Esophagus muscularis mucosa (tissue), 4 donors: ENCODE measurements at regions not wholly inside any gene's neighbourhood (a gene's known extent, or its start where the extent isn't known, plus 50 kb on each side); places are given as distances from the start of the nearest gene placed in this dataset.

Experiments used
- DNase-seq: peaks from one replicate; pipeline ENCODE4 v3.0.0-alpha.2; 2017; ENCODE audit errors: extremely low spot score
- H3K27ac ChIP-seq, 4 donors: fragments of 200-600 bp; sonication (generic); replicated peaks in 1 of 4; 1 replicate in 3 of 4; 2 replicates in 1 of 4; pipeline ENCODE4 v1.5.1; 2016 to 2019; ENCODE audit warnings: mild to moderate bottlenecking in 1 of 4
- H3K27me3 ChIP-seq, 4 donors: fragments of 200-600 bp; sonication (generic); one replicate each; pipeline versions ENCODE4 v1.5.1 to v1.6.0; 2016 to 2019
- H3K36me3 ChIP-seq, 4 donors: fragments of 200-600 bp; sonication (generic); one replicate each; pipeline ENCODE4 v1.5.1; 2016 to 2019
- H3K4me1 ChIP-seq, 4 donors: fragments of 200-600 bp; sonication (generic); one replicate each; pipeline ENCODE4 v1.5.1; 2016 to 2019
- H3K4me3 ChIP-seq, 4 donors: fragments of 200-600 bp; sonication (generic); 1 replicate in 2 of 4; 2 replicates in 2 of 4; pipeline ENCODE4 v1.5.1; 2016 to 2019; ENCODE audit warnings: mild to moderate bottlenecking in 4 of 4, moderate library complexity in 1 of 4
- H3K9me3 ChIP-seq, 4 donors: fragments of 200-600 bp; sonication (generic); 1 replicate in 3 of 4; 2 replicates in 1 of 4; pipeline ENCODE4 v1.5.1; 2016 to 2019
- EP300 ChIP-seq: sonication (generic); formaldehyde crosslinking; IDR thresholded peaks from one replicate; pipeline ENCODE4 v1.6.1; 2017; ENCODE audit warnings: antibody characterized with exemption
- POLR2A ChIP-seq: fragments of 450-650 bp; IDR thresholded peaks from one replicate; pipeline ENCODE4 v1.6.1; 2017; ENCODE audit warnings: antibody characterized with exemption, moderate library complexity, mild to moderate bottlenecking, low read depth
- POLR2AphosphoS5 ChIP-seq, 2 donors: sonication (generic); formaldehyde crosslinking; IDR thresholded peaks; one replicate each; pipeline ENCODE4 v1.6.1; 2017; ENCODE audit warnings: antibody characterized with exemption in 2 of 2
- WGBS: methylation state at CpG from one replicate; pipeline ENCODE4 v1.1.5; 2018; 5-methylcytosine and 5-hydroxymethylcytosine counted together
- intact Hi-C: fragments of 100-400 bp; cut with DNase I; formaldehyde crosslinking; loops from one replicate; pipeline ENCODE4 v1.15.1; 2023
- TF ChIP-seq, protein P1 (sequence below), 3 experiments: fragments of 200-600 bp in 2 of 3; fragments of 450-650 bp in 1 of 3; sonication (generic) in 2 of 3; IDR thresholded peaks; one replicate each; pipeline ENCODE4 v1.5.1; 2017 to 2019; ENCODE audit warnings: antibody characterized with exemption in 3 of 3, mild to moderate bottlenecking in 2 of 3, moderate library complexity in 1 of 3

DNA sequence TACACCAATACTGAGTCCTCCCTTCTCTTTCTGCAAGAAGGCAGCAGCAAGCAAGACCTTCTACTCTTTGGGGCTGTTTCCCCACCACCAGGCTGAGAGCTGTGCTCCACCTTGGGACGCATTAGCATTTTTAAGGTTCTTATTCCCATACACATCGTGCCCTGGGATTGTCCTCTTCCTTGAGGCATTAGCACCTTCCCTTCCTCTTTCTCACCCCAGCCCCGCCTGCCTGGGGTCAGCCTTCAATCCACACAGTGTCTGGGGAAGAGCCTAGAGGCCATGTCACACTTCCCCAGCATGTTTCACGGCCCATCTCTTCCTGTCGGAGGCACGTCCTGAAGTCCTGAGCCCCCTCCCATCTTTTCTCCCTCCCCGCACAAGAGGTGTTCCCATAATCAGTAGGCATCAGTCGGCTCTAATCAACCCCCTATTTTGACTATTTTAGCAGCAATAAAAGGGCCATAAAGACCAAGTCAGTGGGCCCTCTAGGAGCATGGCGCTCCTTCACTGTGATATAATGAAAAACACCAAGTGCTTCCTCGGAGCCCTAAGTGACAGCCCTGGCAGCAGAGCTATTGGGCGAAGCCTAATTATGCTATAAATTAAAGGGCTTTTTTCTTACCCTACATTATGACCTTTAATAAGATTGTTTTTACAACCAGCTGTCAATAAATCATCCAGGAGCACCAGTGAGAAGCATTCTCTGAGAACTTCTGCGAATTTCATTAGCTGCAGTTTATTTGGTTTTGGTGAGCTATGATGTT is 55.0 kb upstream of the PKDCC start:
- H3K4me1 ChIP-seq: peaks cover 0 to 3% (median under 1%) of the 10 kb centered on the region in 4 donors
- 87% methylated on average over 12 of the region's 12 CpGs for WGBS
- H3K9me3 ChIP-seq: no peaks in the 10 kb centered on the region
- no peak overlapping the region for H3K4me3 ChIP-seq
- DNase-seq: no peak
- intact Hi-C loops: no loop called here
- TF ChIP-seq POLR2AphosphoS5 (IDR thresholded peaks at IDR 0.05): no peak
- TF ChIP-seq POLR2A: no peak
- TF ChIP-seq, protein P1, sequence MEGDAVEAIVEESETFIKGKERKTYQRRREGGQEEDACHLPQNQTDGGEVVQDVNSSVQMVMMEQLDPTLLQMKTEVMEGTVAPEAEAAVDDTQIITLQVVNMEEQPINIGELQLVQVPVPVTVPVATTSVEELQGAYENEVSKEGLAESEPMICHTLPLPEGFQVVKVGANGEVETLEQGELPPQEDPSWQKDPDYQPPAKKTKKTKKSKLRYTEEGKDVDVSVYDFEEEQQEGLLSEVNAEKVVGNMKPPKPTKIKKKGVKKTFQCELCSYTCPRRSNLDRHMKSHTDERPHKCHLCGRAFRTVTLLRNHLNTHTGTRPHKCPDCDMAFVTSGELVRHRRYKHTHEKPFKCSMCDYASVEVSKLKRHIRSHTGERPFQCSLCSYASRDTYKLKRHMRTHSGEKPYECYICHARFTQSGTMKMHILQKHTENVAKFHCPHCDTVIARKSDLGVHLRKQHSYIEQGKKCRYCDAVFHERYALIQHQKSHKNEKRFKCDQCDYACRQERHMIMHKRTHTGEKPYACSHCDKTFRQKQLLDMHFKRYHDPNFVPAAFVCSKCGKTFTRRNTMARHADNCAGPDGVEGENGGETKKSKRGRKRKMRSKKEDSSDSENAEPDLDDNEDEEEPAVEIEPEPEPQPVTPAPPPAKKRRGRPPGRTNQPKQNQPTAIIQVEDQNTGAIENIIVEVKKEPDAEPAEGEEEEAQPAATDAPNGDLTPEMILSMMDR (IDR thresholded peaks at IDR 0.05): no peak
- TF ChIP-seq EP300: no peak
- H3K27ac ChIP-seq: no peak overlapping the region
- no peaks in the 10 kb centered on the region for H3K27me3 ChIP-seq
- no peaks in the 10 kb centered on the region for H3K36me3 ChIP-seq

DNA sequence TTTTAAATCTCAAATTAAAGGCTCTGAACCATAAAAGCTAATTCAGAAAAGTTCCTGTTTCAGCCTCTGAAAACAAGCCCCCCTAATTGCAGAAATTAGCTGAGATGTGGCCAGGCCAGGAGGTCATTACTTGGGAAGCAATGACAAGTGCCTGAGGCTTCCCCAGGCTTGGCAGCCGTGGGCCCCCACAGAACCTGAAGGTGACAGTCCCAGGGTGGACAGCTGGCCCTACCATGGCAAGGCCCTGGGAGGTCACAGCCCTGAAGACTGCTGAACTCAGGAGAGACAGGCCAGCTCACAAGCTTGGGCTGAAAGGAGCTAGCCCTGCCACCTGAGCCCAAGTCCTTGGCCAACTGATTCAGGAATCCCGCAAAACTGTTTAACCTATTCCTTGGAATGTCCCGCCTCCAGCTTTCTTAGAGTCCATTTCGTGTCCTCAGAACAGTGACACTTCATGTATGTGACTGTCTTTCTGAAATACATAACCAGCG is 54.3 kb upstream of the PKDCC start:
- Histone ChIP-seq H3K27ac (no peak overlapping the region), H3K4me1 (peaks cover 0 to 6% (median 1%) of the 10 kb centered on the region in 4 donors), H3K27me3 (no peaks in the 10 kb centered on the region), H3K9me3 (no peaks in the 10 kb centered on the region), H3K4me3 (no peak overlapping the region), H3K36me3 (no peaks in the 10 kb centered on the region)
- 95% methylated on average over 3 of the region's 5 CpGs for WGBS
- intact Hi-C loops: no loop called here
- TF ChIP-seq, protein P1 (IDR thresholded peaks at IDR 0.05): no peak
- no peak for TF ChIP-seq POLR2AphosphoS5 (IDR thresholded peaks at IDR 0.05)
- no peak for TF ChIP-seq EP300
- no peak for TF ChIP-seq POLR2A
- no peak for DNase-seq

DNA sequence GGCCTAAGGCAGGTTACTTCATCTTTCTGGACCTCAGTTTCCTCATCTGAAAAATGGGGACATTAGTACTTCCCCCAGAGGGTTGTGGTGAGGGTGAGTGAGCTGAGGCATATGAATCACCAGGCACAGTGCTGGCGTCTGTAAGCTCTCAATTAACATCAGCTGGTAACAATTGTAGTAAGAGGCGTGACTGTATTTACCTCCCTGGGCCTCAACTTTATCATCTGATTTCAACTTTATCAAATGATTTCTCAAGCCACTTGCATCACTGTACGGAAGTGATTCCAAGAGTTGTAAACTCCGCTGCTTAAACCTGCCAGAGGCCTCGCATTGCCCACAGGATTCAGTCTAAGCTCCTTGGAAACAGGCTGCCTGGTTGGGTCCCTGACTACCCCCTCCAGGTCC is 53.6 kb upstream of the PKDCC start:
- Histone ChIP-seq H3K4me3 (no peak overlapping the region), H3K27ac (no peak overlapping the region), H3K36me3 (no peaks in the 10 kb centered on the region), H3K27me3 (no peaks in the 10 kb centered on the region), H3K4me1 (peaks cover 0 to 6% (median 1%) of the 10 kb centered on the region in 4 donors), H3K9me3 (no peaks in the 10 kb centered on the region)
- TF ChIP-seq POLR2AphosphoS5 (IDR thresholded peaks at IDR 0.05): no peak
- no peak for TF ChIP-seq EP300
- no peak for TF ChIP-seq POLR2A
- TF ChIP-seq, protein P1 (IDR thresholded peaks at IDR 0.05): no peak
- intact Hi-C loops: no loop called here
- 94% methylated on average over 5 of the region's 5 CpGs for WGBS
- DNase-seq: no peak

DNA sequence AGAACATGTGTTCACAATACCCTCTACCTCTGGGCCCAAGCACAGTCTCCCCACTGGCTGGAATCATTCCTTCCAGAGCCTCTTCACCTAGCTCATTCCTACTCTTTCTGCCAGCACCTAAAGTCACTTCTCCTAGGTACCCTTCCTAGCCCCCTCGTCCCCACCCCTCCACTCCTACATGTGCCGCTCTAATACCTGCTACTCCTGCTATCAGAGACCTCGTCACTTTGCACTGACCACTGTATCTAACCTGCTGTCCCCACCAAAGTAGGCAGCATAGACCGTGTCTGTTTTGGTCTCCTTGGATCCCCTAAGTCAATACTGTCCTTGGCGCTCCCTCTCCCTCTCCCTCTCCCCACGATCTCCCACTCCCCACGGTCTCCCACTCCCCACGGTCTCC is 53.2 kb upstream of the PKDCC start:
- H3K4me1 ChIP-seq: peaks cover 0 to 6% (median 1%) of the 10 kb centered on the region in 4 donors
- H3K27me3 ChIP-seq: no peaks in the 10 kb centered on the region
- H3K9me3 ChIP-seq: no peaks in the 10 kb centered on the region
- H3K4me3 ChIP-seq: no peak overlapping the region
- 92% methylated on average over 8 of the region's 8 CpGs for WGBS
- intact Hi-C loops: no loop called here
- TF ChIP-seq EP300 (no peak), POLR2AphosphoS5 (IDR thresholded peaks at IDR 0.05) (no peak), POLR2A (no peak)
- TF ChIP-seq, protein P1 (IDR thresholded peaks at IDR 0.05): no peak
- H3K27ac ChIP-seq: no peak overlapping the region
- peak; percentile 78 for DNase-seq
- H3K36me3 ChIP-seq: no peaks in the 10 kb centered on the region

DNA sequence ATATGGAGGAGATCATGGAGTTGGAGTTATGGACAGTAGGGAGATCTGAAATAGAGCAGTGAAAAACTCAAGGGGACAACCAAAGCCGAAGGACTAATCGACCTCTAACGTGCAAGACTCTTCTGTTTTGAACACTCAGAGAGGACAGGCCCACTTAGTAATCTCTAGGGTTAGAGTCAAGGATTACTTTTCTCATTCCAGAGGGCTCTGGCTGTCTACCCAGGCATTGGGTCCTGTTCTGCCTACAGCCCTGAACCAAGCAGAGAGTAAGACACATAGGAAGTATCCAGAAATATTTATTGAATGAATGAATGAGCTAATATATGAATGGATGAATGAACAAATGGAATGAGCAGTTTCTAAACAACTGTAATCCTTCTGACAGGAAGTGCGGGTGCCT is 50.3 kb upstream of the PKDCC start:
- no peaks in the 10 kb centered on the region for H3K27me3 ChIP-seq
- TF ChIP-seq POLR2A (no peak), EP300 (no peak), POLR2AphosphoS5 (IDR thresholded peaks at IDR 0.05) (no peak)
- TF ChIP-seq, protein P1 (IDR thresholded peaks at IDR 0.05): no peak
- H3K4me1 ChIP-seq: peaks cover 0 to 6% (median 0%) of the 10 kb centered on the region in 4 donors
- H3K36me3 ChIP-seq: no peaks in the 10 kb centered on the region
- no peak overlapping the region for H3K4me3 ChIP-seq
- intact Hi-C loops: no loop called here
- WGBS: 95% methylated on average over 4 of the region's 4 CpGs
- DNase-seq: peak; percentile 2
- H3K9me3 ChIP-seq: no peaks in the 10 kb centered on the region
- no peak overlapping the region for H3K27ac ChIP-seq
